Gastrocnemius medialis (tissue), 4 donors: ENCODE measurements at regions not wholly inside any gene's neighbourhood (a gene's known extent, or its start where the extent isn't known, plus 50 kb on each side); places are given as distances from the start of the nearest gene placed in this dataset.

Experiments
- POLR2A ChIP-seq, 2 donors: fragments of 450-650 bp; IDR thresholded peaks; one replicate each; pipeline ENCODE4 v1.6.1; 2017; ENCODE audit warnings: antibody characterized with exemption in 2 of 2, mild to moderate bottlenecking in 2 of 2, moderate library complexity in 2 of 2
- TF ChIP-seq, protein P1 (sequence below), 5 experiments: fragments of 450-650 bp in 3 of 5; fragments of 200-600 bp in 2 of 5; sonication (generic) in 2 of 5; IDR thresholded peaks in 4 of 5; conservative IDR thresholded peaks in 1 of 5; 1 replicate in 4 of 5; 2 replicates in 1 of 5; pipeline ENCODE4 v1.5.1; 2016 to 2019; ENCODE audit warnings: antibody characterized with exemption in 5 of 5, mild to moderate bottlenecking in 3 of 5, moderate library complexity in 3 of 5

DNA sequence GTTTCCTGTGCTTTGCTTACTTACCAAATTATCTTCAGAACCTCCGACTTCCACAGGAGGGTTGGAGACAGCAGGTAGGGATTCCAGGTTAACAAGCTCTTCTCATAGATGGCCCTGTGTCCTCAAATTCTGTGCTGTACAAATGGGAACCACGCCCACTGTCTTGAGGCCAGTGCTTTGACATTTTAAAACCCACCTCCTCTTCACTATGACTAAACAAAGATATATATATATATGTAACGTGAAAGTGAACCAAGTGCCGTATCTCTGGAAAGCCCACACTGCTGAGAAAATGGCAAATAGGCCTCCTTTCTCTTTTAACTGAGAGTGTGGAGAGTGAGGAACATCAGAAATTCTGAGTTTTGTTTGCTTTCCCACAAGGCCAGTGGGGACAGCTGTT, 99.6 kb downstream of the ZBTB18 start:
- TF ChIP-seq, protein P1, sequence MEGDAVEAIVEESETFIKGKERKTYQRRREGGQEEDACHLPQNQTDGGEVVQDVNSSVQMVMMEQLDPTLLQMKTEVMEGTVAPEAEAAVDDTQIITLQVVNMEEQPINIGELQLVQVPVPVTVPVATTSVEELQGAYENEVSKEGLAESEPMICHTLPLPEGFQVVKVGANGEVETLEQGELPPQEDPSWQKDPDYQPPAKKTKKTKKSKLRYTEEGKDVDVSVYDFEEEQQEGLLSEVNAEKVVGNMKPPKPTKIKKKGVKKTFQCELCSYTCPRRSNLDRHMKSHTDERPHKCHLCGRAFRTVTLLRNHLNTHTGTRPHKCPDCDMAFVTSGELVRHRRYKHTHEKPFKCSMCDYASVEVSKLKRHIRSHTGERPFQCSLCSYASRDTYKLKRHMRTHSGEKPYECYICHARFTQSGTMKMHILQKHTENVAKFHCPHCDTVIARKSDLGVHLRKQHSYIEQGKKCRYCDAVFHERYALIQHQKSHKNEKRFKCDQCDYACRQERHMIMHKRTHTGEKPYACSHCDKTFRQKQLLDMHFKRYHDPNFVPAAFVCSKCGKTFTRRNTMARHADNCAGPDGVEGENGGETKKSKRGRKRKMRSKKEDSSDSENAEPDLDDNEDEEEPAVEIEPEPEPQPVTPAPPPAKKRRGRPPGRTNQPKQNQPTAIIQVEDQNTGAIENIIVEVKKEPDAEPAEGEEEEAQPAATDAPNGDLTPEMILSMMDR (IDR thresholded peaks at IDR 0.05 in 4 of 5, conservative IDR thresholded peaks at IDR 0.05 in 1 of 5): no peak
- no peak for TF ChIP-seq POLR2A (IDR thresholded peaks at IDR 0.05)
